K562 (cell line): ENCODE measurements at regions not wholly inside any gene's neighbourhood (a gene's known extent, or its start where the extent isn't known, plus 50 kb on each side); places are given as distances from the start of the nearest gene placed in this dataset.

Experiments
- ATF4 ChIP-seq: fragments of 450-650 bp; formaldehyde crosslinking; IDR thresholded peaks from 2 replicates; pipeline ENCODE4 v1.4.0; 2022; ENCODE audit warnings: mild to moderate bottlenecking, moderate library complexity
- EP400 ChIP-seq: fragments of 450-650 bp; IDR thresholded peaks from 2 replicates; pipeline ENCODE4 v1.6.1; 2017; ENCODE audit warnings: antibody characterized with exemption, mild to moderate bottlenecking, moderate library complexity
- ETS1 ChIP-seq: conservative IDR thresholded peaks from 2 replicates; pipeline ENCODE4 v1.6.1; 2011; ENCODE audit warnings: low read depth, mild to moderate bottlenecking, low read length; ENCODE audit not compliant: control insufficient read depth
- MBD1 ChIP-seq: fragments of 250-450 bp; sonication (Bioruptor Pico); IDR thresholded peaks from 2 replicates; pipeline ENCODE4 v1.8.0; 2022; ENCODE audit warnings: inconsistent platforms
- MTA3 ChIP-seq: fragments of 450-650 bp; formaldehyde crosslinking; IDR thresholded peaks from 2 replicates; pipeline ENCODE4 v1.6.1; 2017; ENCODE audit warnings: mild to moderate bottlenecking, borderline replicate concordance
- MYNN ChIP-seq, 2 experiments: sonication (generic); formaldehyde crosslinking in 1 of 2; IDR thresholded peaks; 2 replicates each; pipeline versions ENCODE4 v1.5.0 to v1.6.1; 2016 to 2020; ENCODE audit warnings: antibody characterized with exemption in 1 of 2, missing genetic modification reagents in 1 of 2
- SRSF7 ChIP-seq: fragments of 200-400 bp; formaldehyde crosslinking; optimal IDR thresholded peaks from 2 replicates; pipeline ENCODE3; 2017; ENCODE audit warnings: mild to moderate bottlenecking, low read depth, low read length
- ZNF518B ChIP-seq: fragments of 250-450 bp; sonication (Bioruptor Pico); IDR thresholded peaks from 2 replicates; pipeline ENCODE4 v1.5.0; 2021; ENCODE audit warnings: mild to moderate bottlenecking, moderate library complexity

- TF ChIP-seq MTA3 (no peak), MBD1 (no peak), ETS1 (no peak), ATF4 (no peak), SRSF7 (no peak), EP400 (no peak), ZNF518B (CRISPR knock-in tag) (no peak), MYNN (IDR thresholded peaks at IDR 0.05) (no peak), MYNN (CRISPR knock-in tag; IDR thresholded peaks at IDR 0.05) (no peak)
Measured at GRCh38 chr1:214953901-214954616, 128.5 kb upstream of the KCNK2 start (continued).
